H1 (cell line): ENCODE measurements at regions not wholly inside any gene's neighbourhood (a gene's known extent, or its start where the extent isn't known, plus 50 kb on each side); places are given as distances from the start of the nearest gene placed in this dataset.

ENCODE experiments used
- ASH2L ChIP-seq: fragments of 200-600, 300-600 bp; sonication (generic); IDR thresholded peaks from one replicate; pipeline ENCODE4 v1.7.1; 2017; ENCODE audit warnings: low read length
- CTCF ChIP-seq, 3 experiments: IDR thresholded peaks; 1 replicate in 2 of 3; 2 replicates in 1 of 3; pipeline versions ENCODE4 v1.5.1 to v1.6.1; 2011; ENCODE audit warnings: low read length in 3 of 3, mild to moderate bottlenecking in 3 of 3, inconsistent platforms in 2 of 3, low read depth in 1 of 3, moderate library complexity in 1 of 3; ENCODE audit not compliant: insufficient read depth in 1 of 3; ENCODE audit errors: control extremely low read depth in 1 of 3
- EZH2 ChIP-seq: fragments of 200-600 bp; sonication (generic); IDR thresholded peaks from 2 replicates; pipeline ENCODE4 v1.7.1; 2012; ENCODE audit warnings: low read depth, mild to moderate bottlenecking, moderate library complexity, low read length, inconsistent platforms; ENCODE audit not compliant: severe bottlenecking
- GABPA ChIP-seq: IDR thresholded peaks from 2 replicates; pipeline ENCODE4 v1.6.1; 2011; ENCODE audit warnings: mild to moderate bottlenecking, low read length, moderate library complexity, borderline replicate concordance; ENCODE audit not compliant: insufficient read depth
- HDAC6 ChIP-seq: IDR thresholded peaks from one replicate; pipeline ENCODE4 v1.7.1; 2012; ENCODE audit warnings: low read depth, mild to moderate bottlenecking, inconsistent platforms, low read length, moderate library complexity
- KDM1A ChIP-seq: fragments of 200-600, 300-600 bp; sonication (generic); IDR thresholded peaks from 2 replicates; pipeline ENCODE4 v1.7.1; 2016; ENCODE audit warnings: mild to moderate bottlenecking, low read length, borderline replicate concordance
- NRF1 ChIP-seq: IDR thresholded peaks from 2 replicates; pipeline ENCODE4 v1.6.1; 2011; ENCODE audit warnings: mild to moderate bottlenecking, low read depth, low read length, improper control_type of control experiment
- POLR2A ChIP-seq, 2 experiments: IDR thresholded peaks; 1 replicate in 1 of 2; 2 replicates in 1 of 2; pipeline ENCODE4 v1.6.1; 2011; ENCODE audit warnings: low read depth in 2 of 2, low read length in 2 of 2, mild to moderate bottlenecking in 2 of 2; ENCODE audit errors: control extremely low read depth in 1 of 2
- RAD21 ChIP-seq, 2 experiments: IDR thresholded peaks in 1 of 2; conservative IDR thresholded peaks in 1 of 2; 2 replicates each; pipeline ENCODE4 v1.6.1; 2011; ENCODE audit warnings: low read depth in 2 of 2, low read length in 2 of 2, improper control_type of control experiment in 1 of 2, inconsistent platforms in 1 of 2, mild to moderate bottlenecking in 1 of 2, moderate library complexity in 1 of 2
- SIX5 ChIP-seq: IDR thresholded peaks from 2 replicates; pipeline ENCODE4 v1.6.1; 2011; ENCODE audit warnings: mild to moderate bottlenecking, low read depth, low read length
- SRF ChIP-seq: IDR thresholded peaks from 2 replicates; pipeline ENCODE4 v1.6.1; 2011; ENCODE audit warnings: mild to moderate bottlenecking, low read depth, low read length, moderate library complexity

- no peak for TF ChIP-seq NRF1
- TF ChIP-seq SRF = no peak
- TF ChIP-seq POLR2A (IDR thresholded peaks at IDR 0.05; ENCODE audit: control extremely low read depth in 1 of 2, low read depth in 2 of 2, low read length in 2 of 2) = no peak
- TF ChIP-seq EZH2 = no peak
- no peak for TF ChIP-seq KDM1A
- no peak for TF ChIP-seq RAD21 (IDR thresholded peaks at IDR 0.05 in 1 of 2, conservative IDR thresholded peaks at IDR 0.05 in 1 of 2; ENCODE audit: low read depth in 2 of 2, low read length in 2 of 2)
- TF ChIP-seq CTCF (IDR thresholded peaks at IDR 0.05; ENCODE audit: control extremely low read depth in 1 of 3, insufficient read depth in 1 of 3, low read depth in 1 of 3, low read length in 3 of 3) = no peak
- no peak for TF ChIP-seq HDAC6
- no peak for TF ChIP-seq GABPA
- no peak for TF ChIP-seq SIX5
- TF ChIP-seq ASH2L = no peak
Observed at GRCh38 chr2:62329797-62330196, 133.9 kb downstream of the B3GNT2 start.
